GM19397 (cell line): ENCODE measurements at regions not wholly inside any gene's neighbourhood (a gene's known extent, or its start where the extent isn't known, plus 50 kb on each side); places are given as distances from the start of the nearest gene placed in this dataset.
"Not testable (repeated sequence)": the region's sequence is repeated elsewhere in the genome, so short reads cannot be mapped to it uniquely, and the experiment has no call there.

Experiments
- ATAC-seq: cut with Tn5 transposase; IDR thresholded peaks from one replicate; pipeline ENCODE4 v1.9.1; 2021; ENCODE audit warnings: mild to moderate bottlenecking, moderate library complexity; ENCODE audit not compliant: unreplicated experiment

DNA sequence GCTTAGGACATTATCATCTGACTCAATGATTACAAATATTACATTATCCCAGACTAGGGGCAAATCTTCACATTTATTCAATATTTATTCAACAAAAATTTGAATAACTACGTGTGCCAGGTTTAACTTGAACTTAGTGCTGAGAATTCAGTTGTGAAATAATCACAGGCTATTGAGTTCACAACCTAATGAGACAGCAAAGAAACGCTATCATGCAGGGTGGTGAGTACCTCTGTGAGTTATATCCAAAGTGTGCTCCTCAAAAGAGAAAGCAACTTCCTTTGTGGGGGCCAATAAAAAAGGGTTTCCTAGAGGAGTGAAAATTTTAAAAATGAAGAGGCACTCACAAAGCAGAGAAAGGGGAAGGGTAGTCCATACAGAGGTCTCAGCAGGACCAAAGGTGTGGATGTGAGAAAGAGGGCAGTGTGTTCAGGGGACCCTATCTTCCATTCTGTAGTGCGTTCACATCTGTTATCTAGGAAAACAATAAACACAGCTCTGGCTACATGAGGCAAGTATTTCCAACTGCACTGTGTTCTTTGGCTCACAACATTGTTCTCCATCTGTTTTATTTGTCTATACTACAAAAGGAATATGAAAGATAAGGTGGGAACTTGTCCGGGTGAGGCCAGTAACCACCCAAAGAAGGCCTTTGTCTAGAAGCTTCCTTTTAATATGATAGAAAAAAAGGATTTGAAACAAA lies 155.4 kb upstream of the MARCKS start:
- ATAC-seq, result no peak

GRCh38 chr6:113707194-113707593 lies 150.0 kb upstream of the MARCKS start:
- no peak for ATAC-seq

DNA sequence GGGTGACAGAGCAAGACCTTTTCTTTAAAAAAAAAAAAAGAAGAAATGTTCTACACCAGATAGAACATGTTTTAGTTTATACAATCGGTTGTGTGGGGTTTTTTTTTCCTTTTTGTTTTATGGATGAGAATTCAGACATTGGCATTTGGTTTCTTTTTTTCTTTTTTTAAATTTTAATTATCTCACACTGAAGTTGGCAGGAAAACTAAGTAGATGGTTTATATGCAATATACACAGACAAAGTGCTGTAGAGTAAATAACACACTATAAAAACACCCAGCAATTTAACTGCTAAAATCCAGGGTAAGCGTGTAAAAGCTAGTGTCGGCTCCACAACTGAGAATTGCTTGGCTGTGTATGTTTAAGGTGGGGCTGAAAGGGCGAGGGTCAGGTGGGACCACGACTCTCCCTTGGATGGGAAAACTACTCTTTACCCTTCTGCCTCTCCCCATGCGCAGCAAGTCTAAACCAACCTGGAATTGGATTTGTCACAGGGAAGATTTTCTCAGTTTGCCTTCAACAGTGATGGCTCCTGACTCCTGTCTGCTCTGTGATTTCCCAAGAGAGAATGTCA lies 147.1 kb upstream of the MARCKS start:
- ATAC-seq, result no peak

- no peak for ATAC-seq
Measured at GRCh38 chr6:113713665-113714064, 143.5 kb upstream of the MARCKS start.

- ATAC-seq, result no peak
Measured at GRCh38 chr6:113718588-113718987, 138.6 kb upstream of the MARCKS start.

DNA sequence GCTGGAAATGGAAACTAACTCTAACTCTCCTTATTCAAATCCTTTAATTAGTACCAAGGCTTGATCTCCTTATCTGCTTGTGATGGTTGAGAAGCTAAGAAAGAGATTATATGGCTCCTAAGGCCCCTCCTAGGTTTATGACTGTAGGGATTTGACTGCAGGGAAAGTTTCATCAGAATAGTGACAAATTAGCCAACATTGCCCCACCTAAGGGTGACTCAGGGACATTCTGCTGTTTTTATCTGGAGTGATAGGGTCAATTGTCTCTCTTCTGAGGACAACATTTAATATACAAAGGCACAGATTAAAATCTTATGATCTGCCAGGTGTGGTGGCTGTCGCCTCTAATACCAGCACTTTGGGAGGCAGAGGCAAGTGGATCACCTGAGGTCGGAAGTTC lies 138.1 kb upstream of the MARCKS start:
- ATAC-seq, result no peak

DNA sequence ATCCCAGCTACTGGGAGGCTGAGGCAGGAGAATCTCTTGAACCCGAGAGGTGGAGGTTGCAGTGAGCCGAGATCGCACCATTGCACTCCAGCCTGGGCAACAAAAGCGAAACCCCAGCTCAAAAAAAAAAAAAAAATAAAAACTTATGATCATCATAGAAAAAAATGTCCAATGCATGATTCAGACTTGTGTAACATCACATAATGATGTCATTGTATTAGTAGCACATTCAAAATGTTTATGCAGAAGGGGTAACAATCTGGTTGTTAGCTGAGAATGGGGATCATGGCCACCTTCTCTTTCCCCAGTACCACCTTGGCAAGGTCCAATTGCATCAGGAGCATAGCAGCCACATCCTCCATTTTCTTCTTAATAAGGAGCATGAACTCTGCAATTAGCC lies 137.6 kb upstream of the MARCKS start:
- ATAC-seq, result no peak

DNA sequence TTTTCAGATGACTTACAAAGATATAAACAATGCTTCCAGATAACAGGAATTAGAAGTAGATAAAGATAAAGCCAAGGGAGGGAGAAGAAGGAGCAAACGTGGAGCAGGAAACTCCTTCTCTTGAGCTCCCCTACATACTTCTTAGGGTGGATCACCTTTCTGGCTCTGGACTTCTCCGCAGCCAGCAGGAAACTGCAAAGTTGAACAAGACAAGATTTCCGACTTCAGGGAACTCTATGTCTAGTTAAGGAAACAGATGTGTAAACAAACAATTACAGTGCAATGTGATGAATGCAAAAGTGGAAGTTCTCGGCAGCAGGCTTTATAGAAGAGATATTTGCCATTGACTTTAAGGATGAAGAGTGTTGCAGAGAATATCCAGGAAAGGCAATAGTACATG lies 134.0 kb upstream of the MARCKS start:
- ATAC-seq, result no peak

- ATAC-seq, result not testable (repeated sequence)
Measured at GRCh38 chr6:113724927-113725326, 132.2 kb upstream of the MARCKS start.

DNA sequence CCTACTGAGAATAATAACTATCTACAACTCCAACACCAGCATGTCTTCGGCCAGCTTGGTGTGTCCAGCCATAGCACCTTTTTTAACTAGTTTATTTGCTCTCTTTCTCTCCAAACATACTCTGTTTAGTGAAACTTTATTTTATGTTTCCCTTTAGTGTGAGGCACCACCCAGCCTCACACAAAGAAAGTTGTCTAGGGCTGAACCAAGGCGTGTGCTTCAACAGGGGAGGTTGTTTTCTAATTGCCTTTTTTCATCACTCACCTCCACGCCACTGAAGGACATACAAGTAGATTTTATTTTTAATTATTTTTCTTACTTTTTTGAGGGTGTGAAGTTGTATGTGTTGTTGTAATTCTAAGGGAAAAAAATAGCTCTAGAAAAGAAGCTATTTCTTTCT lies 125.6 kb upstream of the MARCKS start:
- ATAC-seq, result no peak

DNA sequence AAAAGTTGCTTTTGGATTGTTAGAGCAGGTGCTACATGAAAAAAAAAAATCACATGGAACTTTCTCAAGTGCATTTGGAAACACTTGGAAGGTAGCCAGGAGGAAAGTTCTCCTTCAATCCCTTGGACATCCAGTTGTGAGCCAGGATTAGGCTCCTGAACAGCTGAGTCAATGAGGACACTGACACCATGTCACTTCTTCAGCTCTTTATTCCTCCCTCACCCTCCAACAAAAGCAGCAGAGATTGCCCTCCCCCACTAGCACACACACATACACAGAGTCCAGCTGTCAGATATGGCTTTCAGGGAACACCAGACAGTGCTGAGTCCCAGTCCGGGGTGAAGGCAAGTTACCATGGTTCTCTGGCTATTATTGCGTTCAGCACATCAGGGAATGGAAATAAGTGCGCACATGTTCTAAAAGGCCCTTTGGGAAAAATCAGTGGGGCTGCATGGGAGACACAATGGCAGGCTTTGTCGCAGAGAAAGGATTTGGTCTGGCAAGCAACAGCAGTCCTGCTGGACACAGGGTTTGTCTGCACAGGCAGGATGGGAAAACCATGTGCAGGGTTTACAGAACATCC lies 124.7 kb upstream of the MARCKS start:
- no peak for ATAC-seq

DNA sequence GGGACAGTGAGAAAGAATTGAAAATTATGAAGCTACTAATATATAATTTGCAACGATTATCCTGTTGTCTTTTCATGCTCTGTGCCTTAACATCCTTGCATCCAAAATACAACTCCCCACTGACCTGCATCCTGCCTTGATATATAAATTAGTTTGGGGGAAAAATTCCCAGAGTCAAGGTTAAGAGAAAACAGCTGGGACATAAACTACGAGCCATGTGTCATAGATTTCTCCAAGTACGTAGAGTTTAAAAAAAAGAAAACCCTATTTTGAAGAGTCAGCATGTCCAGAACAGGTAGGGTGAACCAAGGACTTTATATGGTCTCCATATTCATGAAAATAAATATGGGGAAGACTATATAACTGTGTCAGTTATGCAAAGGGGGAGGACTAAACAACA lies 123.8 kb upstream of the MARCKS start:
- ATAC-seq, result no peak

- ATAC-seq, result no peak
Measured at GRCh38 chr6:113734982-113735381, 122.2 kb upstream of the MARCKS start.

DNA sequence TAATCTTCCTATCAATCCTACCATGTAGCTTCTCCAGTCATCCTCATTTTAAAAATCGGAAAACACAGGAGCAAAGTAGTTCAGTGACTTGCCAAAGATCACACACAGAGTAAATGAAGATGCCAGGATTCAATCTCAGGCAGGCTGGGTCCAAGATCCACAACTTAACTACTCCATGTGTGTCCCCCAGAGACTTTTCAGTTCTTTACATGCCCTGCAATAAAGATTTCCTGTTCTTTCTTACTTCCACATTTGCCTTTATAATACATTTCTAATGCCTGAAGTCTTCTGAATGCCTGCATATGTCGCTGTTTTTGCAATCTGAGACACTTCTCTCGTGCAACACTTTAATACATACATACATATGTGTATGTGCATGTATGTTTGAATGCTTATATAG lies 121.7 kb upstream of the MARCKS start:
- ATAC-seq, result no peak

DNA sequence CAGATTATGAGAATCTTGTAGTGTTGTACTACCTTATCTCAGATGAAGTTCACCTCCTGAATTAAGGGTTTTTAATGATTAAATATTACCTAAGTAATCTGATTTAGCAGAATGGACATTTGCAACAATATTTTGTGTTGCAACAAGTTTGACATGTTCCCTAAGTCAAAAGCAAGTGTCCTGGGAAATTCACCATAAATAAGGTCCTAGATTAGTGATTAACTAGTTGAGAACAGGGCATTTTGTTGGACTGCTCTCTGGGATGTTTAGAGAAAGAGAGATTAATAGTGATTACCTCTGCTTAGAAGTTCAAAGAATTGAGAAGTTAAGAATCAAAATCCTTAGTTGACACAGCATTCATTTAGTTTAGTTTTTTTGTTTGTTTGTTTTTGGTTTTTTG lies 120.2 kb upstream of the MARCKS start:
- ATAC-seq, result no peak

DNA sequence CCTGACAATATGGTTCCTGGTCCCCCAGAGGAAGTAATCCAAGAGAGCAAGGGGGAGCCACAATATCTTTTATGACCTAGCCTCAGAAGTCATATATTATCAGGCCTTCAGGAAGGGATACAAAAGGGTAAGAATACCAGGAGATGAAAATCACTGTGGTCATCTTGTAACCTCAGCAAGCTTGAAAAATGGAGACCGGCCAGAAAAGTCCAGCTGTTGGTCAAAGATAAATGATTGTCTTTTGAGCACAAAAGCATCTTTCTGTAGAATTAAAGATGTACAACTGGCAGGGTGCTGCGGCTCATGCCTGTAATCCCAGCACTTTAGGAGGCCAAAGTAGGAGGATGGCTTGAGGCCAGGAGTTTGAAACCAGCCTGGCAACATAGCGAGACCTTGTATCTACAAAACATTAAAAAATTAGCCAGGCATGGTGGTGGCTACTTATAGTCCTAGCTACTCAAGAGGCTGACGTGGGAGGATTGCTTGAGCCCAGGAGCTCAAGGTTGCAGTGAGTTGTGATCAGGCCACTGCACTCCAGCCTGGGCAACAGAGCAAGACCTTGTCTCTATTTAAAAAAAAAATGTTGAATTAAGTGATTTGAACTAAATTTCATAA lies 118.0 kb upstream of the MARCKS start:
- ATAC-seq, result no peak

DNA sequence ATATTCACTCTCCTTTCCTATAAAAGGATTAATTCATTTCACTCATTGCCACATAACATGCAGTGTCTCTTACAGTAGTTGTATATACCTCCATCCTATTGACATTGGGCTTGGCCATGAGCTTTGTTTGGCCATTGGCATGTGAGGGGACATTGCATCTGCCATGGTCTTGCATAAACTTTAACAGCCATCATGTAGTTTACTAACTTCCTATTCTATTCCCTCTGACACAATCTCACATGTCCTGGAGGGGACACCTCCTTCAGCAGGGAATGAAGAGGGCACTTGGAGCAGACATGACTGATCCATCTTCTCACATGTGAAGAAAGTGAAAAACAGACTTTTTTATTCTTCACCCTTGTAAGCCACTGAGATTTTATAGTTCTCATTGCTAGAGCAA lies 115.5 kb upstream of the MARCKS start:
- no peak for ATAC-seq

GRCh38 chr6:113742342-113742741 lies 114.8 kb upstream of the MARCKS start:
- no peak for ATAC-seq

GRCh38 chr6:113744861-113745260 lies 112.3 kb upstream of the MARCKS start:
- ATAC-seq, result no peak

- no peak for ATAC-seq
Measured at GRCh38 chr6:113750151-113750855, 106.8 kb upstream of the MARCKS start.

DNA sequence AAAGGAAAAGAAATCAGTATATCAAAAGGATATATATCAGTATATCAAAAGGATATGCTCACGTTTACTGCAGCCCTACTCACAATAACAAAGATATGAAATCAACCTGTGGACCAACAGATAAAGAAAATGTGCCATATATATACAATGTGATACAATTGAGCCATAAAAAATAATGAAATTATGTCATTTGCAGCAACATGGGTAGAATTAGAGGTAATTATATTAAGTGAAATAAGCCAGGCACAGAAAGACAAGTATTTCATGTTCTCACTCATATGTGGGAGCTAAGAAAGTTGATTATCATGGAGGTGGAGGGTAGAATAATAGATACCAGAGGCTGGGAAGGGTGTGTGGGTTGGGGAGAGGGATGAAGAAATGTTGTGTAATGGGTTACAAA lies 102.9 kb upstream of the MARCKS start:
- ATAC-seq, result no peak
